ENCODE measurements at regions not wholly inside any gene's neighbourhood (a gene's known extent, or its start where the extent isn't known, plus 50 kb on each side); places are given as distances from the start of the nearest gene placed in this dataset.

DNA sequence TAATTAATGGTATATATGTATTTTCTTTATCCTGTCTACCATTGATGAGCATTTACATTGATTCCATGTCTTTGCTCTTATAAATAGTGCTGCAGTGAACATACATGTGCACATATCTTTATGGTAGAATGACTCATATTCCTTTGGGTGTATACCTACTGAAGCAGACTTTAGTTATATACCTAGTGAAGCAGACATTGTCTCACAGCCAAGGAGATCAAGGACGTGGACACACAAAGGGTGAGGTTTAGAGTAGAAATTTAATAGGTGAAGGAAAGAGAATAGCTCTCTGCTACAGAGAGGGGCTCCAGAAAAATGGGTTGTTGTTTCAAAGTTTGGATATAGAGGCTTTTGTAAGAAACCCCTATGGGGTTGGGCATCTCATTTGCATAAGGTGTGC is 700.3 kb downstream of the CDH11 start:
- no peak for TF ChIP-seq CTCF (IDR thresholded peaks at IDR 0.05; ENCODE audit: low read depth, low read length)
- Histone ChIP-seq H3K36me3 (no peaks in the 10 kb centered on the region), H3K27me3 (no peaks in the 10 kb centered on the region), H3K4me1 (no peaks in the 10 kb centered on the region), H3K9me3 (no peaks in the 10 kb centered on the region), H3K4me3 (ENCODE audit: low read depth, low read length) (no peak overlapping the region)
- no peak for DNase-seq

DNA sequence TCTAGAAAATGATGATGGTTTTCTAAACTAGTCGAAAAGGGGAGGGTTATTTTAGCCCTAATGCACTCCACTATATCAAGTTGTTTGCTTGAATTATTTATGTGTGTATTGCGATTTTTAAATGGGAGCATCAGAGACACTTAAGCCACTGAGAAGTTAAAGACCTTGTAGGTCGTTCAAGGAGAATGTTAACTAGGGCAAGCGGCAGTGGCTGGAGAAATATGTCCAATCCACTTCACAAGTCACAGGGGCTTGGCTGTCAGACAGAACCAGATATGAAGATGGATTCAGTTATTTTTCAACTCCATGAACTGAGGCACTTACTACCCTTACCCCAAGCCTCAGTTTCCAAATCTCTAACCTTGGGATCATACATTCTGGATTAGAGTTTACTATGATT is 702.0 kb downstream of the CDH11 start:
- TF ChIP-seq CTCF (IDR thresholded peaks at IDR 0.05; ENCODE audit: low read depth, low read length), result no peak
- DNase-seq, result no peak
- no peaks in the 10 kb centered on the region for H3K27me3 ChIP-seq
- H3K9me3 ChIP-seq, result no peaks in the 10 kb centered on the region
- no peaks in the 10 kb centered on the region for H3K36me3 ChIP-seq
- no peaks in the 10 kb centered on the region for H3K4me1 ChIP-seq
- H3K4me3 ChIP-seq (ENCODE audit: low read depth, low read length), result no peak overlapping the region

DNA sequence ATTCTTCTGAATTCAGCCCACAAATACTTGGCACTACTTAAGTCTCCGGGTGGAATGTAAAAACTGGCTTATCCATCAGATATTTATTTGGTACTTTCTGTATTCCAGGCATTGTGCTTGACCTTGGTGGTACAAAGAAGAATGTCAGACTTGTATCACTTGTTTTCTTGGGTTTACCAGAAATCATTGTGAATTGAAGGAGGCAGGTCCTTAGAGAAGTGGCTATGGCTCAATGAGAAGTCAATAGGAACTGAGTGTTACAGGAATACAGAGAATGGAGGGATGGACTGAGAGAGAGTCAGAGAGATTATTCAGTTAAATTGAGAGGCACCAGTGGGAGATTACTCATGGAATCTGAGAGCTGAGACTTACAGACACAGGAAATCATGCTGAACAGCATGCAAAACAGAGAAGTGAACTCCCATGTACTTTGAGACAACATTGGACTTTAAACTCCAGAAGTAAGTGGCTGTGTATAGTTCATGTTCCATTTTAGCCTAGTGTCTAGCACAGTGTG is 704.1 kb downstream of the CDH11 start:
- Histone ChIP-seq H3K27me3 (no peaks in the 10 kb centered on the region), H3K4me3 (ENCODE audit: low read depth, low read length) (no peak overlapping the region), H3K4me1 (no peaks in the 10 kb centered on the region), H3K9me3 (no peaks in the 10 kb centered on the region), H3K36me3 (no peaks in the 10 kb centered on the region)
- no peak for TF ChIP-seq CTCF (IDR thresholded peaks at IDR 0.05; ENCODE audit: low read depth, low read length)
- DNase-seq, result no peak

GRCh38 chr16:64416216-64417005 is 705.5 kb downstream of the CDH11 start:
- H3K4me3 ChIP-seq (ENCODE audit: low read depth, low read length), result no peak overlapping the region
- no peak for DNase-seq
- no peaks in the 10 kb centered on the region for H3K27me3 ChIP-seq
- H3K4me1 ChIP-seq, result no peaks in the 10 kb centered on the region
- H3K36me3 ChIP-seq, result no peaks in the 10 kb centered on the region
- H3K9me3 ChIP-seq, result no peaks in the 10 kb centered on the region
- no peak for TF ChIP-seq CTCF (IDR thresholded peaks at IDR 0.05; ENCODE audit: low read depth, low read length)

DNA sequence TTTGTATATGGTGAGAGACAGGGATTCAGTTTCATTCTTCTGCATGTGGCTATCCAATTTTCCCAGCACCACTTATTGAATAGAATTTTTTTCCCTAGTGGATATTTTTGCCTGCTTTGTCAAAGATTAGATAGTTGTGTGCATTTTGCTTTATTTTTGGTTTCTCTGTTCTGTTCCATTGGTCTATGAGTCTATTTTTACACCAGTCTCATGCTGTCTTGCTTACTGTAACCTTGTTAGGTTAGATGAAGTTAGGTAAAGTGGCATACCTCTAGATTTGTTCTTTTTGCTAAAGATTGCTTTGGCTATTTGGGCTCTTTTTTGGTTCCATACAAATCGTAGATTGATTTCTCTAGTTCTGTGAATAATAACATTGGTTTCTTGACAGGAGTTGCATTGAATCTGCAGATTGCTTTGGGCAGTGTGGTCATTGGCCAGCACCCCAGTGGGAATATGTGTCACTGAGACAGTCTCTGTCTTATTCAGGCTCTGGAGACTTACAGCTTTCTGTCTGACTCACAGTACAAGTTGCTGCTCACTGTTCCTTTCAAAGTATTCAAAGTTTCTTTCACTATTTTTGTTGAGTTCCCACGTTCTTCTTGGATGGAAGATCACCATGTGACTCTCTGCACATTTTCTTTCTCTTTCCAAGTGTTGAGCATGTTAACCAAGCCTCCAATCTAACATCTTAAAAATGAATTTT is 709.1 kb downstream of the CDH11 start:
- Histone ChIP-seq H3K4me3 (ENCODE audit: low read depth, low read length) (no peak overlapping the region), H3K9me3 (no peaks in the 10 kb centered on the region), H3K36me3 (no peaks in the 10 kb centered on the region), H3K27me3 (no peaks in the 10 kb centered on the region), H3K4me1 (peaks cover 3% of the 10 kb centered on the region; the same call in 1 of the 2 replicates)
- no peak for DNase-seq
- no peak for TF ChIP-seq CTCF (IDR thresholded peaks at IDR 0.05; ENCODE audit: low read depth, low read length)

- DNase-seq, result no peak
- Histone ChIP-seq H3K9me3 (no peaks in the 10 kb centered on the region), H3K4me3 (ENCODE audit: low read depth, low read length) (no peak overlapping the region), H3K27me3 (no peaks in the 10 kb centered on the region), H3K4me1 (peaks cover 3% of the 10 kb centered on the region; the same call in 1 of the 2 replicates), H3K36me3 (no peaks in the 10 kb centered on the region)
- TF ChIP-seq CTCF (IDR thresholded peaks at IDR 0.05; ENCODE audit: low read depth, low read length), result no peak
These were observed 711.6 kb downstream of the CDH11 start for GRCh38 chr16:64410306-64410705.
